Right lobe of liver (tissue), 4 donors: ENCODE measurements at regions not wholly inside any gene's neighbourhood (a gene's known extent, or its start where the extent isn't known, plus 50 kb on each side); places are given as distances from the start of the nearest gene placed in this dataset.

Experiments used
- CTCF ChIP-seq, 4 donors: fragments of 200-600 bp in 3 of 4; fragments of 450-650 bp in 1 of 4; IDR thresholded peaks; one replicate each; pipeline versions ENCODE4 v1.5.1 to v1.8.0; 2016 to 2022; ENCODE audit warnings: antibody characterized with exemption in 4 of 4, mild to moderate bottlenecking in 2 of 4
- POLR2A ChIP-seq: fragments of 450-650 bp; IDR thresholded peaks from one replicate; pipeline ENCODE4 v1.6.1; 2017; ENCODE audit warnings: antibody characterized with exemption, mild to moderate bottlenecking
- donor health status: DM: no; HTN: no; CAD: no.
- donor health status: DM: no; HTN: no; CAD: no.
- donor health status: DM: no; HTN: yes; CAD: no.

- no peak for TF ChIP-seq POLR2A
- TF ChIP-seq CTCF (IDR thresholded peaks at IDR 0.05): no peak
These were observed 2349.0 kb upstream of the TENM3 start for GRCh38 chr4:179894066-179894778.
